KMS-11 (cell line): ENCODE measurements at regions not wholly inside any gene's neighbourhood (a gene's known extent, or its start where the extent isn't known, plus 50 kb on each side); places are given as distances from the start of the nearest gene placed in this dataset.

ENCODE experiments used
- H2AFZ ChIP-seq: fragments of 200-600 bp; sonication (generic); 2 replicates; pipeline ENCODE4 v1.6.1; 2016; ENCODE audit warnings: antibody characterized with exemption, mixed run types, low read depth
- H3K27ac ChIP-seq: fragments of 200-600 bp; sonication (generic); 2 replicates; pipeline ENCODE4 v1.6.1; 2016; ENCODE audit warnings: mild to moderate bottlenecking, mixed run types
- H3K27me3 ChIP-seq: fragments of 200-600 bp; sonication (generic); 2 replicates; pipeline ENCODE4 v1.6.1; 2017; ENCODE audit warnings: mild to moderate bottlenecking, low read depth, mixed run types, moderate library complexity; ENCODE audit not compliant: insufficient read depth
- H3K36me3 ChIP-seq: fragments of 200-600 bp; sonication (generic); 2 replicates; pipeline ENCODE4 v1.6.1; 2017; ENCODE audit warnings: mild to moderate bottlenecking, mixed run types; ENCODE audit not compliant: insufficient read depth
- H3K4me1 ChIP-seq: fragments of 200-600 bp; sonication (generic); 2 replicates; pipeline ENCODE4 v1.6.1; 2016; ENCODE audit warnings: mild to moderate bottlenecking, low read depth, mixed run types; ENCODE audit not compliant: poor library complexity, severe bottlenecking
- H3K4me2 ChIP-seq: fragments of 200-600 bp; sonication (generic); 2 replicates; pipeline ENCODE4 v1.7.0; 2016; ENCODE audit warnings: mild to moderate bottlenecking, mixed run types
- H3K4me3 ChIP-seq: fragments of 200-600 bp; sonication (generic); IDR thresholded peaks from 2 replicates; pipeline ENCODE4 v1.6.1; 2017; ENCODE audit warnings: low read depth, low read length, mixed read lengths; ENCODE audit not compliant: insufficient read depth
- H3K79me2 ChIP-seq: fragments of 200-600 bp; sonication (generic); 2 replicates; pipeline ENCODE4 v1.6.1; 2016; ENCODE audit warnings: low read depth, mixed run types; ENCODE audit not compliant: insufficient read depth
- H3K9ac ChIP-seq: fragments of 200-600 bp; sonication (generic); 2 replicates; pipeline ENCODE4 v1.6.1; 2016; ENCODE audit warnings: mild to moderate bottlenecking, mixed run types
- H4K20me1 ChIP-seq: fragments of 200-600 bp; sonication (generic); 2 replicates; pipeline ENCODE4 v1.6.1; 2016; ENCODE audit warnings: mild to moderate bottlenecking, mixed run types; ENCODE audit not compliant: insufficient read depth
- CTCF ChIP-seq: fragments of 200-600 bp; sonication (generic); conservative IDR thresholded peaks from 2 replicates; pipeline ENCODE4 v1.6.1; 2017; ENCODE audit warnings: low read depth, mild to moderate bottlenecking, antibody characterized with exemption, low read length, moderate library complexity, mixed read lengths

GRCh38 chr14:53470351-53471043, 317.4 kb upstream of the DDHD1 start:
- no peak overlapping the region for H3K4me2 ChIP-seq
- H3K27me3 ChIP-seq, result no peaks in the 10 kb centered on the region
- no peaks in the 10 kb centered on the region for H4K20me1 ChIP-seq
- no peaks in the 10 kb centered on the region for H3K36me3 ChIP-seq
- no peak overlapping the region for H3K9ac ChIP-seq
- H2AFZ ChIP-seq, result no peak overlapping the region
- no peaks in the 10 kb centered on the region for H3K79me2 ChIP-seq
- no peak overlapping the region for H3K27ac ChIP-seq
- no peak for TF ChIP-seq CTCF
- H3K4me3 ChIP-seq, result no peak overlapping the region
- no peaks in the 10 kb centered on the region for H3K4me1 ChIP-seq

- H3K27me3 ChIP-seq, result no peaks in the 10 kb centered on the region
- H3K27ac ChIP-seq, result no peak overlapping the region
- H2AFZ ChIP-seq, result no peak overlapping the region
- no peaks in the 10 kb centered on the region for H4K20me1 ChIP-seq
- no peak overlapping the region for H3K4me2 ChIP-seq
- no peak for TF ChIP-seq CTCF
- no peaks in the 10 kb centered on the region for H3K36me3 ChIP-seq
- no peaks in the 10 kb centered on the region for H3K79me2 ChIP-seq
- H3K9ac ChIP-seq, result no peak overlapping the region
- no peaks in the 10 kb centered on the region for H3K4me1 ChIP-seq
- no peak overlapping the region for H3K4me3 ChIP-seq
Measured at GRCh38 chr14:53468876-53469275, 315.8 kb upstream of the DDHD1 start.

GRCh38 chr14:53464376-53464775, 311.3 kb upstream of the DDHD1 start:
- Histone ChIP-seq H3K36me3 (no peaks in the 10 kb centered on the region), H3K4me2 (no peak overlapping the region), H3K27me3 (no peaks in the 10 kb centered on the region), H3K9ac (no peak overlapping the region), H3K27ac (no peak overlapping the region), H2AFZ (no peak overlapping the region), H4K20me1 (no peaks in the 10 kb centered on the region), H3K79me2 (no peaks in the 10 kb centered on the region), H3K4me3 (no peak overlapping the region), H3K4me1 (no peaks in the 10 kb centered on the region)
- TF ChIP-seq CTCF, result no peak

- no peak overlapping the region for H3K4me2 ChIP-seq
- no peaks in the 10 kb centered on the region for H4K20me1 ChIP-seq
- no peaks in the 10 kb centered on the region for H3K27me3 ChIP-seq
- H3K9ac ChIP-seq, result no peak overlapping the region
- H2AFZ ChIP-seq, result no peak overlapping the region
- no peak for TF ChIP-seq CTCF
- no peaks in the 10 kb centered on the region for H3K4me1 ChIP-seq
- no peaks in the 10 kb centered on the region for H3K79me2 ChIP-seq
- no peak overlapping the region for H3K4me3 ChIP-seq
- H3K36me3 ChIP-seq, result no peaks in the 10 kb centered on the region
- H3K27ac ChIP-seq, result no peak overlapping the region
Measured at GRCh38 chr14:53462931-53463778, 310.0 kb upstream of the DDHD1 start.
